HCT116 (cell line): ENCODE measurements at regions not wholly inside any gene's neighbourhood (a gene's known extent, or its start where the extent isn't known, plus 50 kb on each side); places are given as distances from the start of the nearest gene placed in this dataset.

Experiments
- CEBPB ChIP-seq: IDR thresholded peaks from 2 replicates; pipeline ENCODE4 v1.6.1; 2012; ENCODE audit warnings: low read depth
- ELF1 ChIP-seq: IDR thresholded peaks from 2 replicates; pipeline ENCODE4 v1.6.1; 2012; ENCODE audit warnings: low read depth, borderline replicate concordance
- EZH2 ChIP-seq: fragments of 200-600 bp; sonication (generic); IDR thresholded peaks from 2 replicates; pipeline ENCODE4 v1.6.1; 2017; ENCODE audit warnings: antibody characterized with exemption, mixed run types
- POLR2A ChIP-seq: IDR thresholded peaks from 2 replicates; pipeline ENCODE4 v1.7.0; 2011; ENCODE audit warnings: borderline replicate concordance; ENCODE audit not compliant: insufficient read depth, insufficient read length; ENCODE audit errors: extremely low read depth
- YY1 ChIP-seq: IDR thresholded peaks from 2 replicates; pipeline ENCODE4 v1.6.1; 2011; ENCODE audit warnings: low read length, low read depth, moderate library complexity, mild to moderate bottlenecking; ENCODE audit not compliant: insufficient replicate concordance; ENCODE audit errors: extremely low read depth
- TF ChIP-seq, protein P1 (sequence below), 3 experiments: fragments of 200-600 bp in 1 of 3; sonication (generic) in 1 of 3; IDR thresholded peaks in 2 of 3; conservative IDR thresholded peaks in 1 of 3; 2 replicates each; pipeline ENCODE4 v1.5.1; 2012 to 2017; ENCODE audit warnings: low read depth in 2 of 3, low read length in 2 of 3, antibody characterized with exemption in 1 of 3, borderline replicate concordance in 1 of 3, control low read depth in 1 of 3, mild to moderate bottlenecking in 1 of 3, mixed read lengths in 1 of 3, mixed run types in 1 of 3, moderate library complexity in 1 of 3; ENCODE audit not compliant: insufficient read depth in 1 of 3
- TF ChIP-seq, protein P2 (sequence below): IDR thresholded peaks from 2 replicates; pipeline ENCODE4 v1.6.1; 2011; ENCODE audit warnings: mild to moderate bottlenecking, low read length, moderate library complexity; ENCODE audit not compliant: insufficient replicate concordance; ENCODE audit errors: extremely low read depth
- TF ChIP-seq, protein P3 (sequence below): IDR thresholded peaks from 2 replicates; pipeline ENCODE4 v1.6.1; 2012

DNA sequence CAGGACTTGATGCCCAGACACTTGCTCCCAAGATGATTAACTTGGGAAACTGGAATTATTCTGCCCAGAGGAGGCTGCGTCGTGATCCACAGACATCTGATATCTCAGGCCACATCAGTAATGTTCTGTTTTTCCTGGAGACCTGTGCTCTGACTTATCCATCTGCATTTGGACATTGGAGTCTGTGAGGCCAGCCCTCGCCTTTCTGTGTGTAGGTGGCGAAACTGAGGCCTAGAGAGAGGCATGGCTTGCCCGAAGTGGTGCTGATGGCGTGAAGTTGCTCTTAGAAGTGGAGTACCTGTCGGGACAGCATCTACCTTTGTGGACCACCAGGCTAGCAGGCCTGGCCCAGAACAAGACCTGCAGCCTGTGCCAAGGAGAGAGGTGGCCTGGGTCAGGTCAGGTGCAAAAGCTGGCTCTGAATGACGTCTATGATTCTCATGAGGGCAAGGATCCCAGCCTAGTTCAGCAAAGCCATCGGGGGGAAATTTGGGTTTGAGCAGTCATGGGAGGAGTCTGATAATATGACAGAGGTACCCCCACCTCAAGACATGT is 186.8 kb upstream of the ZNF469 start:
- no peak for TF ChIP-seq ELF1
- TF ChIP-seq YY1 = no peak
- TF ChIP-seq, protein P1, sequence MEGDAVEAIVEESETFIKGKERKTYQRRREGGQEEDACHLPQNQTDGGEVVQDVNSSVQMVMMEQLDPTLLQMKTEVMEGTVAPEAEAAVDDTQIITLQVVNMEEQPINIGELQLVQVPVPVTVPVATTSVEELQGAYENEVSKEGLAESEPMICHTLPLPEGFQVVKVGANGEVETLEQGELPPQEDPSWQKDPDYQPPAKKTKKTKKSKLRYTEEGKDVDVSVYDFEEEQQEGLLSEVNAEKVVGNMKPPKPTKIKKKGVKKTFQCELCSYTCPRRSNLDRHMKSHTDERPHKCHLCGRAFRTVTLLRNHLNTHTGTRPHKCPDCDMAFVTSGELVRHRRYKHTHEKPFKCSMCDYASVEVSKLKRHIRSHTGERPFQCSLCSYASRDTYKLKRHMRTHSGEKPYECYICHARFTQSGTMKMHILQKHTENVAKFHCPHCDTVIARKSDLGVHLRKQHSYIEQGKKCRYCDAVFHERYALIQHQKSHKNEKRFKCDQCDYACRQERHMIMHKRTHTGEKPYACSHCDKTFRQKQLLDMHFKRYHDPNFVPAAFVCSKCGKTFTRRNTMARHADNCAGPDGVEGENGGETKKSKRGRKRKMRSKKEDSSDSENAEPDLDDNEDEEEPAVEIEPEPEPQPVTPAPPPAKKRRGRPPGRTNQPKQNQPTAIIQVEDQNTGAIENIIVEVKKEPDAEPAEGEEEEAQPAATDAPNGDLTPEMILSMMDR (IDR thresholded peaks at IDR 0.05 in 2 of 3, conservative IDR thresholded peaks at IDR 0.05 in 1 of 3; ENCODE audit: borderline replicate concordance in 1 of 3, insufficient read depth in 1 of 3, low read depth in 2 of 3, low read length in 2 of 3) = no peak
- no peak for TF ChIP-seq POLR2A
- TF ChIP-seq EZH2 = no peak
- TF ChIP-seq, protein P2, sequence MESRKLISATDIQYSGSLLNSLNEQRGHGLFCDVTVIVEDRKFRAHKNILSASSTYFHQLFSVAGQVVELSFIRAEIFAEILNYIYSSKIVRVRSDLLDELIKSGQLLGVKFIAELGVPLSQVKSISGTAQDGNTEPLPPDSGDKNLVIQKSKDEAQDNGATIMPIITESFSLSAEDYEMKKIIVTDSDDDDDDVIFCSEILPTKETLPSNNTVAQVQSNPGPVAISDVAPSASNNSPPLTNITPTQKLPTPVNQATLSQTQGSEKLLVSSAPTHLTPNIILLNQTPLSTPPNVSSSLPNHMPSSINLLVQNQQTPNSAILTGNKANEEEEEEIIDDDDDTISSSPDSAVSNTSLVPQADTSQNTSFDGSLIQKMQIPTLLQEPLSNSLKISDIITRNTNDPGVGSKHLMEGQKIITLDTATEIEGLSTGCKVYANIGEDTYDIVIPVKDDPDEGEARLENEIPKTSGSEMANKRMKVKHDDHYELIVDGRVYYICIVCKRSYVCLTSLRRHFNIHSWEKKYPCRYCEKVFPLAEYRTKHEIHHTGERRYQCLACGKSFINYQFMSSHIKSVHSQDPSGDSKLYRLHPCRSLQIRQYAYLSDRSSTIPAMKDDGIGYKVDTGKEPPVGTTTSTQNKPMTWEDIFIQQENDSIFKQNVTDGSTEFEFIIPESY = no peak
- no peak for TF ChIP-seq CEBPB
- TF ChIP-seq, protein P3, sequence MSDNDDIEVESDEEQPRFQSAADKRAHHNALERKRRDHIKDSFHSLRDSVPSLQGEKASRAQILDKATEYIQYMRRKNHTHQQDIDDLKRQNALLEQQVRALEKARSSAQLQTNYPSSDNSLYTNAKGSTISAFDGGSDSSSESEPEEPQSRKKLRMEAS = no peak
